HepG2 (cell line): ENCODE measurements at regions not wholly inside any gene's neighbourhood (a gene's known extent, or its start where the extent isn't known, plus 50 kb on each side); places are given as distances from the start of the nearest gene placed in this dataset.

Source experiments
- ZBTB40 ChIP-seq, 2 experiments: fragments of 450-650 bp in 1 of 2; sonication (generic) in 1 of 2; formaldehyde crosslinking in 1 of 2; IDR thresholded peaks; 2 replicates each; pipeline versions ENCODE4 v1.6.1 to v1.8.0; 2016 to 2022; ENCODE audit warnings: antibody characterized with exemption in 1 of 2, mild to moderate bottlenecking in 1 of 2, missing genetic modification reagents in 1 of 2
- TF ChIP-seq, protein P1 (sequence below): IDR thresholded peaks from 2 replicates; pipeline ENCODE4 v1.6.1; 2016; ENCODE audit warnings: low read depth, missing genetic modification reagents, missing compliant biosample characterization

DNA sequence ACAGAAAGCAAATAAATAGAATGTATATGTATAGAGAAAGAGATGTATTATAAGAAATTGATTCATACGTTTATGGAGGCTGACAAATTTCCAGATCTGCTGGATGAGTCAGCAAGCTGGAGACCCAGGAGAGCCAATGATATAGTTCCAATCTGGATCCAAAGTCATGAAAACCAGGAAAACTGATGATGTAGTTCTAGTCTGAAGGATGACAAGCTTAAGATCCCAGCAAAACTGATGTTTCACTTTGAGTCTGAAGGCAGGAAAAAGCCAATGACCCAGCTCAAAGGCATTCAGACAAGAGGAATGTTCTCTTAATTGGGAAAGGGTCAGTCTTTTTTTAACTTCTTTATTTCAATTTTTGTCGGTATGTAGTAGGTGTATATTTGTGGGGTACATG is 102.6 kb downstream of the LHFPL1 start (continued):
- TF ChIP-seq ZBTB40 (IDR thresholded peaks at IDR 0.05) (no peak), ZBTB40 (CRISPR knock-in tag; IDR thresholded peaks at IDR 0.05) (no peak)
- TF ChIP-seq, protein P1, sequence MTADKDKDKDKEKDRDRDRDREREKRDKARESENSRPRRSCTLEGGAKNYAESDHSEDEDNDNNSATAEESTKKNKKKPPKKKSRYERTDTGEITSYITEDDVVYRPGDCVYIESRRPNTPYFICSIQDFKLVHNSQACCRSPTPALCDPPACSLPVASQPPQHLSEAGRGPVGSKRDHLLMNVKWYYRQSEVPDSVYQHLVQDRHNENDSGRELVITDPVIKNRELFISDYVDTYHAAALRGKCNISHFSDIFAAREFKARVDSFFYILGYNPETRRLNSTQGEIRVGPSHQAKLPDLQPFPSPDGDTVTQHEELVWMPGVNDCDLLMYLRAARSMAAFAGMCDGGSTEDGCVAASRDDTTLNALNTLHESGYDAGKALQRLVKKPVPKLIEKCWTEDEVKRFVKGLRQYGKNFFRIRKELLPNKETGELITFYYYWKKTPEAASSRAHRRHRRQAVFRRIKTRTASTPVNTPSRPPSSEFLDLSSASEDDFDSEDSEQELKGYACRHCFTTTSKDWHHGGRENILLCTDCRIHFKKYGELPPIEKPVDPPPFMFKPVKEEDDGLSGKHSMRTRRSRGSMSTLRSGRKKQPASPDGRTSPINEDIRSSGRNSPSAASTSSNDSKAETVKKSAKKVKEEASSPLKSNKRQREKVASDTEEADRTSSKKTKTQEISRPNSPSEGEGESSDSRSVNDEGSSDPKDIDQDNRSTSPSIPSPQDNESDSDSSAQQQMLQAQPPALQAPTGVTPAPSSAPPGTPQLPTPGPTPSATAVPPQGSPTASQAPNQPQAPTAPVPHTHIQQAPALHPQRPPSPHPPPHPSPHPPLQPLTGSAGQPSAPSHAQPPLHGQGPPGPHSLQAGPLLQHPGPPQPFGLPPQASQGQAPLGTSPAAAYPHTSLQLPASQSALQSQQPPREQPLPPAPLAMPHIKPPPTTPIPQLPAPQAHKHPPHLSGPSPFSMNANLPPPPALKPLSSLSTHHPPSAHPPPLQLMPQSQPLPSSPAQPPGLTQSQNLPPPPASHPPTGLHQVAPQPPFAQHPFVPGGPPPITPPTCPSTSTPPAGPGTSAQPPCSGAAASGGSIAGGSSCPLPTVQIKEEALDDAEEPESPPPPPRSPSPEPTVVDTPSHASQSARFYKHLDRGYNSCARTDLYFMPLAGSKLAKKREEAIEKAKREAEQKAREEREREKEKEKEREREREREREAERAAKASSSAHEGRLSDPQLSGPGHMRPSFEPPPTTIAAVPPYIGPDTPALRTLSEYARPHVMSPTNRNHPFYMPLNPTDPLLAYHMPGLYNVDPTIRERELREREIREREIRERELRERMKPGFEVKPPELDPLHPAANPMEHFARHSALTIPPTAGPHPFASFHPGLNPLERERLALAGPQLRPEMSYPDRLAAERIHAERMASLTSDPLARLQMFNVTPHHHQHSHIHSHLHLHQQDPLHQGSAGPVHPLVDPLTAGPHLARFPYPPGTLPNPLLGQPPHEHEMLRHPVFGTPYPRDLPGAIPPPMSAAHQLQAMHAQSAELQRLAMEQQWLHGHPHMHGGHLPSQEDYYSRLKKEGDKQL (CRISPR knock-in tag) = no peak
